DMS53 (cell line): ENCODE measurements at regions not wholly inside any gene's neighbourhood (a gene's known extent, or its start where the extent isn't known, plus 50 kb on each side); places are given as distances from the start of the nearest gene placed in this dataset.

Source experiments
- DNase-seq: peaks from one replicate; lab custom pipeline; 2025; lab: John Stamatoyannopoulos, UW

GRCh38 chr1:79693441-79694114 is 687.0 kb upstream of the ADGRL4 start:
- DNase-seq, result no peak

- no peak for DNase-seq
Measured at GRCh38 chr1:79692519-79692918, 686.0 kb upstream of the ADGRL4 start.

- no peak for DNase-seq
Measured at GRCh38 chr1:79688932-79689331, 682.4 kb upstream of the ADGRL4 start.

- DNase-seq, result no peak
Measured at GRCh38 chr1:79683420-79683819, 676.9 kb upstream of the ADGRL4 start.

GRCh38 chr1:79682478-79682877 is 675.9 kb upstream of the ADGRL4 start:
- DNase-seq, result no peak

GRCh38 chr1:79681382-79681781 is 674.9 kb upstream of the ADGRL4 start:
- no peak for DNase-seq

GRCh38 chr1:79679916-79680315 is 673.4 kb upstream of the ADGRL4 start:
- peak; percentile 12 for DNase-seq

- DNase-seq, result no peak
Measured at GRCh38 chr1:79667848-79668696, 661.5 kb upstream of the ADGRL4 start.

GRCh38 chr1:79667166-79667565 is 660.6 kb upstream of the ADGRL4 start:
- DNase-seq, result no peak

GRCh38 chr1:79663916-79664315 is 657.4 kb upstream of the ADGRL4 start:
- no peak for DNase-seq

GRCh38 chr1:79662596-79662995 is 656.1 kb upstream of the ADGRL4 start:
- DNase-seq, result no peak

GRCh38 chr1:79660129-79660528 is 653.6 kb upstream of the ADGRL4 start:
- no peak for DNase-seq

- DNase-seq, result no peak
Measured at GRCh38 chr1:79657951-79658658, 651.6 kb upstream of the ADGRL4 start.

- no peak for DNase-seq
Measured at GRCh38 chr1:79655876-79656275, 649.3 kb upstream of the ADGRL4 start.

- DNase-seq, result no peak
Measured at GRCh38 chr1:79652426-79652825, 645.9 kb upstream of the ADGRL4 start.

GRCh38 chr1:79648126-79648525 is 641.6 kb upstream of the ADGRL4 start:
- DNase-seq, result no peak

GRCh38 chr1:79646880-79647279 is 640.4 kb upstream of the ADGRL4 start:
- DNase-seq, result no peak

GRCh38 chr1:79638382-79638781 is 631.9 kb upstream of the ADGRL4 start:
- no peak for DNase-seq

GRCh38 chr1:79633456-79633855 is 626.9 kb upstream of the ADGRL4 start:
- DNase-seq, result no peak

- DNase-seq, result no peak
Measured at GRCh38 chr1:79629414-79629813, 622.9 kb upstream of the ADGRL4 start.

GRCh38 chr1:79617777-79618176 is 611.2 kb upstream of the ADGRL4 start:
- peak; percentile 36 for DNase-seq

- no peak for DNase-seq
Measured at GRCh38 chr1:79614762-79615161, 608.2 kb upstream of the ADGRL4 start.

GRCh38 chr1:79614106-79614505 is 607.6 kb upstream of the ADGRL4 start:
- DNase-seq, result no peak
